ENCODE measurements at regions not wholly inside any gene's neighbourhood (a gene's known extent, or its start where the extent isn't known, plus 50 kb on each side); places are given as distances from the start of the nearest gene placed in this dataset.
A peak's percentile ranks its signal among the peaks of the same experiment; 100 is the strongest.

DNA sequence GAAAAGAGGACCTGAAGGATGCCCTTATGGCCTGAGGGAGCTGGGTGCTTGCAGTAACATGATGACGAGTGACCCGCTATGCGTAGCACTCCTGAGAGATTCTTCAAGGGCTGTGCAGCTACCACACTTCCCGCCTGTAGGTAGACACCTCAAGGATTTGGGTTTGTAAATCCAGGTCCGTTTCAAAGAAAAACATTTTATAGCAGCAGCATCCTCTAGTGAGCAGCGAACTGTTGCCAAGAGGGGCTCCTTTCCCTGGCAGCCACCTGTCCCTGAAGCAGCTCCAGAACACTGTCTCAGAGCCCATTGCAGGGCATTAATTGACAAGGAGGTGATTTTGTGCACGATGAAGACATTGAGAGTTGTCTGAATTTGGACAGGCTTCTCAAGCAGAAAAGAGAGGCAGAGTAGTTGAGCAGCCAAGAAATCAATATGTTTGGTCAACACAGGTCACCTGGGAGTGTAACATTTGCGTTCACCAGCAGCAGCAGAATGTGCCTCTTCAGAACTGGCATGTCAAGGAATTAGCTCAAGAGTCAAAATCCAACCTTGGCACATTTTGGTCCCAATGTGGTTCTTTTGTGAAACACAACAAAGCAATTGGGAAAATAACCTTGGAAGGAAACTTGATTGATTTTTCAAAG, 209.8 kb upstream of the MTNR1B start:
- WGBS (ENCODE audit: low lambda C conversion rate), result 12% methylated on average over 6 of the region's 8 CpGs
- no peaks in the 10 kb centered on the region; a peak in 1 of 5 replicates for H3K27me3 ChIP-seq (ENCODE audit: control insufficient read depth in 1 of 2, insufficient read depth in 2 of 2, low read length in 2 of 2)
- no peak overlapping the region for H3K27ac ChIP-seq (ENCODE audit: extremely low read length, insufficient read depth, low read length)
- no peak for ATAC-seq
- intact Hi-C loops (cut with micrococcal nuclease; ENCODE audit: unreplicated experiment) (no loop called here), in situ Hi-C loops (cut with HindIII; ENCODE audit: extremely low pct_ligation_motif_present, low pct_unique_long_range_greater_than_20kb) (no loop called here)
- no peak for TF ChIP-seq ZSCAN12 (CRISPR knock-in tag; IDR thresholded peaks at IDR 0.05)
- TF ChIP-seq ONECUT2 (CRISPR knock-in tag; IDR thresholded peaks at IDR 0.05), result 0 out of 2 replicates have a peak, but pooled peaks have one; percentile 44
- no peak for TF ChIP-seq ZNF616 (CRISPR knock-in tag; IDR thresholded peaks at IDR 0.05; ENCODE audit: low read depth)
- TF ChIP-seq ZNF75D (CRISPR knock-in tag; IDR thresholded peaks at IDR 0.05; ENCODE audit: borderline replicate concordance), result no peak
- no peak for TF ChIP-seq ZNF619 (CRISPR knock-in tag; IDR thresholded peaks at IDR 0.05)
- TF ChIP-seq, protein P1, sequence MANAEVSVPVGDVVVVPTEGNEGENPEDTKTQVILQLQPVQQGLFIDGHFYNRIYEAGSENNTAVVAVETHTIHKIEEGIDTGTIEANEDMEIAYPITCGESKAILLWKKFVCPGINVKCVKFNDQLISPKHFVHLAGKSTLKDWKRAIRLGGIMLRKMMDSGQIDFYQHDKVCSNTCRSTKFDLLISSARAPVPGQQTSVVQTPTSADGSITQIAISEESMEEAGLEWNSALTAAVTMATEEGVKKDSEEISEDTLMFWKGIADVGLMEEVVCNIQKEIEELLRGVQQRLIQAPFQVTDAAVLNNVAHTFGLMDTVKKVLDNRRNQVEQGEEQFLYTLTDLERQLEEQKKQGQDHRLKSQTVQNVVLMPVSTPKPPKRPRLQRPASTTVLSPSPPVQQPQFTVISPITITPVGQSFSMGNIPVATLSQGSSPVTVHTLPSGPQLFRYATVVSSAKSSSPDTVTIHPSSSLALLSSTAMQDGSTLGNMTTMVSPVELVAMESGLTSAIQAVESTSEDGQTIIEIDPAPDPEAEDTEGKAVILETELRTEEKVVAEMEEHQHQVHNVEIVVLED (CRISPR knock-in tag; IDR thresholded peaks at IDR 0.05; ENCODE audit: borderline replicate concordance), result no peak
- BruUV-seq (replicated peaks), result no TSS peak
- no peak for FAIRE-seq
- no peaks in the 10 kb centered on the region for H3K36me3 ChIP-seq (replicated peaks in 1 of 2; ENCODE audit: control insufficient read depth in 1 of 2, insufficient read depth in 2 of 2, low read length in 2 of 2)
- CTCF ChIA-PET (ENCODE audit: low intra/inter-chr PET ratio, low total read pairs), result no interaction called here
- H3K79me2 ChIP-seq (ENCODE audit: insufficient read depth, low read length), result no peaks in the 10 kb centered on the region
- H3K4me3 ChIP-seq (replicated peaks in 1 of 3; ENCODE audit: insufficient read depth in 1 of 3, low read depth in 2 of 3, low read length in 3 of 3), result no peak overlapping the region
- no peak for DNase-seq (ENCODE audit: low spot score)
- H3K9me3 ChIP-seq (ENCODE audit: low read length), result no peaks in the 10 kb centered on the region
- H3K4me1 ChIP-seq (ENCODE audit: insufficient read depth, low read length), result no peaks in the 10 kb centered on the region
- H4K20me1 ChIP-seq (ENCODE audit: insufficient read depth, low read length), result no peaks in the 10 kb centered on the region
- no peak overlapping the region for H3K9ac ChIP-seq (ENCODE audit: insufficient read depth, low read depth, low read length)
- H2AFZ ChIP-seq (ENCODE audit: low read length), result no peak overlapping the region
- POLR2A ChIA-PET, result no interaction called here
- no peak overlapping the region for H3K4me2 ChIP-seq (ENCODE audit: low read depth, low read length)

GRCh38 chr11:92762121-92762540, 207.3 kb upstream of the MTNR1B start:
- no peak overlapping the region for H3K4me3 ChIP-seq (replicated peaks in 1 of 3; ENCODE audit: insufficient read depth in 1 of 3, low read depth in 2 of 3, low read length in 3 of 3)
- H3K9me3 ChIP-seq (ENCODE audit: low read length), result no peaks in the 10 kb centered on the region
- no TSS peak for BruUV-seq (replicated peaks)
- intact Hi-C loops (cut with micrococcal nuclease; ENCODE audit: unreplicated experiment), result no loop called here
- in situ Hi-C loops (cut with HindIII; ENCODE audit: extremely low pct_ligation_motif_present, low pct_unique_long_range_greater_than_20kb), result no loop called here
- POLR2A ChIA-PET, result no interaction called here
- no peak overlapping the region for H3K27ac ChIP-seq (ENCODE audit: extremely low read length, insufficient read depth, low read length)
- CTCF ChIA-PET (ENCODE audit: low intra/inter-chr PET ratio, low total read pairs), result no interaction called here
- TF ChIP-seq MAFK (conservative IDR thresholded peaks at IDR 0.05 in 1 of 2, IDR thresholded peaks at IDR 0.05 in 1 of 2; ENCODE audit: low read length in 2 of 2) (peak; percentile 61 to 82), CEBPZ (IDR thresholded peaks at IDR 0.05; ENCODE audit: low read length) (no peak), MAFF (IDR thresholded peaks at IDR 0.05; ENCODE audit: low read depth, low read length) (peak; percentile 67; the same call in 1 of the 2 replicates)
- no peaks in the 10 kb centered on the region; a peak in 2 of 5 replicates for H3K27me3 ChIP-seq (ENCODE audit: control insufficient read depth in 1 of 2, insufficient read depth in 2 of 2, low read length in 2 of 2)
- H3K9ac ChIP-seq (ENCODE audit: insufficient read depth, low read depth, low read length), result no peak overlapping the region
- H3K4me1 ChIP-seq (ENCODE audit: insufficient read depth, low read length), result no peaks in the 10 kb centered on the region
- WGBS (ENCODE audit: low lambda C conversion rate), result 0% methylated on average over 3 of the region's 3 CpGs
- no peak overlapping the region for H2AFZ ChIP-seq (ENCODE audit: low read length)
- ATAC-seq (no peak), FAIRE-seq (no peak), DNase-seq (ENCODE audit: low spot score) (no peak)
- no peaks in the 10 kb centered on the region for H3K79me2 ChIP-seq (ENCODE audit: insufficient read depth, low read length)
- no peaks in the 10 kb centered on the region for H3K36me3 ChIP-seq (replicated peaks in 1 of 2; ENCODE audit: control insufficient read depth in 1 of 2, insufficient read depth in 2 of 2, low read length in 2 of 2)
- no peaks in the 10 kb centered on the region for H4K20me1 ChIP-seq (ENCODE audit: insufficient read depth, low read length)
- no peak overlapping the region for H3K4me2 ChIP-seq (ENCODE audit: low read depth, low read length)
